Fibroblast of mammary gland (primary cell): ENCODE measurements at regions not wholly inside any gene's neighbourhood (a gene's known extent, or its start where the extent isn't known, plus 50 kb on each side); places are given as distances from the start of the nearest gene placed in this dataset.
A peak's percentile ranks its signal among the peaks of the same experiment; 100 is the strongest.

Source experiments
- DNase-seq: peaks from one replicate; pipeline ENCODE4 v3.0.0-alpha.2; 2010; ENCODE audit warnings: low read depth
- H3K4me3 ChIP-seq: 2 replicates; pipeline ENCODE4 v1.5.1; 2011; ENCODE audit warnings: low read depth, mild to moderate bottlenecking, low read length, moderate library complexity; ENCODE audit not compliant: control insufficient read depth
- CTCF ChIP-seq: conservative IDR thresholded peaks from 2 replicates; pipeline ENCODE4 v1.5.1; 2011; ENCODE audit warnings: low read depth, low read length, inconsistent platforms; ENCODE audit not compliant: control insufficient read depth, insufficient read depth

- peak; percentile 34 for DNase-seq
Observed at GRCh38 chr1:209106237-209106741, 477.2 kb upstream of the CAMK1G start.

GRCh38 chr1:209106861-209107260, 476.7 kb upstream of the CAMK1G start:
- no peak overlapping the region for H3K4me3 ChIP-seq
- DNase-seq = no peak
- TF ChIP-seq CTCF = no peak

More at GRCh38 chr1:209106237-209106741, 477.2 kb upstream of the CAMK1G start:
- TF ChIP-seq CTCF = peak; percentile 3
- no peak overlapping the region for H3K4me3 ChIP-seq

GRCh38 chr1:209107535-209107934, 476.0 kb upstream of the CAMK1G start:
- H3K4me3 ChIP-seq = no peak overlapping the region
- no peak for DNase-seq
- TF ChIP-seq CTCF = no peak

GRCh38 chr1:209109001-209109785, 474.3 kb upstream of the CAMK1G start:
- DNase-seq = no peak
- H3K4me3 ChIP-seq = no peak overlapping the region
- TF ChIP-seq CTCF = no peak

- no peak for TF ChIP-seq CTCF
Observed at GRCh38 chr1:209113521-209113920, 470.0 kb upstream of the CAMK1G start.

GRCh38 chr1:209116705-209117104, 466.8 kb upstream of the CAMK1G start:
- TF ChIP-seq CTCF = no peak
- no peak for DNase-seq
- H3K4me3 ChIP-seq = no peak overlapping the region

More at GRCh38 chr1:209113521-209113920, 470.0 kb upstream of the CAMK1G start:
- no peak overlapping the region for H3K4me3 ChIP-seq
- DNase-seq = no peak
